Esophagus muscularis mucosa (tissue), 4 donors: ENCODE measurements at regions not wholly inside any gene's neighbourhood (a gene's known extent, or its start where the extent isn't known, plus 50 kb on each side); places are given as distances from the start of the nearest gene placed in this dataset.

Experiments
- CTCF ChIP-seq, 3 experiments: fragments of 200-600 bp in 2 of 3; fragments of 450-650 bp in 1 of 3; sonication (generic) in 2 of 3; IDR thresholded peaks; one replicate each; pipeline ENCODE4 v1.5.1; 2017 to 2019; ENCODE audit warnings: antibody characterized with exemption in 3 of 3, mild to moderate bottlenecking in 2 of 3, moderate library complexity in 1 of 3
- EP300 ChIP-seq: sonication (generic); formaldehyde crosslinking; IDR thresholded peaks from one replicate; pipeline ENCODE4 v1.6.1; 2017; ENCODE audit warnings: antibody characterized with exemption
- POLR2A ChIP-seq: fragments of 450-650 bp; IDR thresholded peaks from one replicate; pipeline ENCODE4 v1.6.1; 2017; ENCODE audit warnings: antibody characterized with exemption, moderate library complexity, mild to moderate bottlenecking, low read depth
- POLR2AphosphoS5 ChIP-seq, 2 donors: sonication (generic); formaldehyde crosslinking; IDR thresholded peaks; one replicate each; pipeline ENCODE4 v1.6.1; 2017; ENCODE audit warnings: antibody characterized with exemption in 2 of 2

GRCh38 chr22:49081261-49081666 lies 746.4 kb downstream of the BRD1 start:
- no peak for TF ChIP-seq CTCF (IDR thresholded peaks at IDR 0.05)
- no peak for TF ChIP-seq POLR2A
- TF ChIP-seq EP300: no peak
- TF ChIP-seq POLR2AphosphoS5 (IDR thresholded peaks at IDR 0.05): no peak
